GM12878 (cell line): ENCODE measurements at regions not wholly inside any gene's neighbourhood (a gene's known extent, or its start where the extent isn't known, plus 50 kb on each side); places are given as distances from the start of the nearest gene placed in this dataset.

Experiments
- ATAC-seq: fragments of 200-7000 bp; cut with Tn5 transposase; 3 replicates; pipeline ENCODE4 v1.9.1; 2020; ENCODE audit warnings: mild to moderate bottlenecking, moderate library complexity
- BruUV-seq: library from RNA; stranded (reverse); fragments of 400-500 nt; replicated peaks from 2 replicates; lab custom pipeline; 2021; lab: Mats Ljungman, UMichigan
- CTCF ChIA-PET: fragments of 300-600 bp; sonication (Branson Sonifier 250); formaldehyde crosslinking; extraction: SDS; loops from one replicate; lab custom pipeline; 2021; ENCODE audit warnings: inconsistent platforms; lab: Yijun Ruan, JAX
- POLR2A ChIA-PET: fragments of 350-600 bp; formaldehyde crosslinking; extraction: SDS; loops from one replicate; lab custom pipeline; 2021; ENCODE audit warnings: inconsistent platforms; lab: Charles Lee
- RAD21 ChIA-PET: fragments of 300-600 bp; sonication (Branson Sonifier 250); formaldehyde crosslinking; loops from one replicate; lab custom pipeline; 2023; ENCODE audit warnings: antibody characterized with exemption; ENCODE audit not compliant: unreplicated experiment; lab: Charles Lee
- SMC1A ChIA-PET: fragments of 300-600 bp; sonication (Branson Sonifier 250); formaldehyde crosslinking; loops from one replicate; lab custom pipeline; 2023; ENCODE audit not compliant: unreplicated experiment, uncharacterized antibody; lab: Charles Lee
- DNase-seq: peaks from one replicate; pipeline ENCODE4 v3.0.0-alpha.2; 2011; ENCODE audit warnings: low read depth, low spot score
- FAIRE-seq: peaks from 3 replicates; lab custom pipeline; 2011; peaks lifted over from hg19 to GRCh38; lab: Jason Lieb, UNC
- H2AFZ ChIP-seq: 2 replicates; pipeline ENCODE4 v1.6.0; 2011; ENCODE audit warnings: low read depth, low read length, control low read depth; ENCODE audit not compliant: control insufficient read depth
- H3K27ac ChIP-seq: 2 replicates; pipeline ENCODE4 v1.5.1; 2011; ENCODE audit warnings: control low read depth; ENCODE audit not compliant: control insufficient read depth, insufficient read depth
- H3K27me3 ChIP-seq, 2 experiments: replicated peaks in 1 of 2; 2 replicates each; pipeline versions ENCODE4 v1.6.0 to v1.6.1; 2011; ENCODE audit warnings: low read length in 1 of 2; ENCODE audit not compliant: control insufficient read depth in 2 of 2, insufficient read depth in 2 of 2
- H3K36me3 ChIP-seq, 2 experiments: 2 replicates each; pipeline ENCODE4 v1.5.1; 2011; ENCODE audit warnings: low read length in 1 of 2; ENCODE audit not compliant: control insufficient read depth in 2 of 2, insufficient read depth in 2 of 2
- H3K4me1 ChIP-seq: 2 replicates; pipeline ENCODE4 v1.6.1; 2011; ENCODE audit warnings: mild to moderate bottlenecking, low read length, moderate library complexity, mixed read lengths; ENCODE audit not compliant: control insufficient read depth, insufficient read depth
- H3K4me2 ChIP-seq: 2 replicates; pipeline ENCODE4 v1.6.0; 2011; ENCODE audit warnings: control low read depth; ENCODE audit not compliant: control insufficient read depth, insufficient read depth
- H3K4me3 ChIP-seq: fragments of 200-600 bp; sonication (generic); 2 replicates; pipeline ENCODE4 v1.5.1; 2016
- H3K79me2 ChIP-seq: 2 replicates; pipeline ENCODE4 v1.6.0; 2011; ENCODE audit warnings: low read length; ENCODE audit not compliant: control insufficient read depth, insufficient read depth
- H3K9ac ChIP-seq: 2 replicates; pipeline ENCODE4 v1.8.0; 2011; ENCODE audit warnings: low read length, control low read depth, mixed read lengths; ENCODE audit not compliant: control insufficient read depth, insufficient read depth
- H3K9me3 ChIP-seq: replicated peaks from 3 replicates; pipeline ENCODE4 v1.5.1; 2011; ENCODE audit warnings: mild to moderate bottlenecking, low read length; ENCODE audit not compliant: control insufficient read depth, insufficient read depth
- H4K20me1 ChIP-seq: 2 replicates; pipeline ENCODE4 v1.6.0; 2011; ENCODE audit not compliant: control insufficient read depth, insufficient read depth
- BCL11A ChIP-seq: IDR thresholded peaks from 2 replicates; pipeline ENCODE4 v1.6.1; 2011; ENCODE audit warnings: low read depth, low read length
- CHD1 ChIP-seq: IDR thresholded peaks from 2 replicates; pipeline ENCODE4 v1.6.1; 2012; ENCODE audit warnings: low read depth, low read length, improper control_type of control experiment
- ESRRA ChIP-seq: IDR thresholded peaks from 2 replicates; pipeline ENCODE4 v1.6.1; 2012; ENCODE audit warnings: mild to moderate bottlenecking, low read length, improper control_type of control experiment
- FOXK2 ChIP-seq: fragments of 450-650 bp; IDR thresholded peaks from 2 replicates; pipeline ENCODE4 v1.6.1; 2017; ENCODE audit warnings: mild to moderate bottlenecking, moderate library complexity
- HCFC1 ChIP-seq: fragments of 150-350 bp; IDR thresholded peaks from 2 replicates; pipeline ENCODE4 v1.6.1; 2014; ENCODE audit warnings: low read length
- HDGF ChIP-seq: fragments of 450-650 bp; IDR thresholded peaks from 2 replicates; pipeline ENCODE4 v1.6.1; 2016; ENCODE audit warnings: antibody characterized with exemption
- IKZF1 ChIP-seq: fragments of 450-650 bp; conservative IDR thresholded peaks from 2 replicates; pipeline ENCODE4 v1.6.1; 2017; ENCODE audit warnings: antibody characterized with exemption, mild to moderate bottlenecking
- IRF5 ChIP-seq: fragments of 450-650 bp; IDR thresholded peaks from 2 replicates; pipeline ENCODE4 v1.6.1; 2017; ENCODE audit warnings: borderline replicate concordance
- LARP7 ChIP-seq: fragments of 450-650 bp; IDR thresholded peaks from 2 replicates; pipeline ENCODE4 v1.6.1; 2017; ENCODE audit warnings: mild to moderate bottlenecking
- NKRF ChIP-seq: fragments of 450-650 bp; conservative IDR thresholded peaks from 2 replicates; pipeline ENCODE4 v1.6.1; 2017; ENCODE audit warnings: mild to moderate bottlenecking, moderate library complexity
- NR2C2 ChIP-seq: IDR thresholded peaks from 2 replicates; pipeline ENCODE4 v1.6.1; 2011; ENCODE audit warnings: borderline replicate concordance, low read depth; ENCODE audit not compliant: control insufficient read depth, insufficient read length
- PKNOX1 ChIP-seq: fragments of 450-650 bp; IDR thresholded peaks from 2 replicates; pipeline ENCODE4 v1.6.1; 2016; ENCODE audit warnings: mild to moderate bottlenecking
- PML ChIP-seq: IDR thresholded peaks from 2 replicates; pipeline ENCODE4 v1.6.1; 2012; ENCODE audit warnings: low read length, inconsistent platforms
- RAD21 ChIP-seq: IDR thresholded peaks from 2 replicates; pipeline ENCODE4 v1.6.1; 2011; ENCODE audit warnings: mild to moderate bottlenecking, low read depth, low read length, moderate library complexity; ENCODE audit not compliant: insufficient read depth
- SUPT20H ChIP-seq: IDR thresholded peaks from 2 replicates; pipeline ENCODE4 v1.6.1; 2011; ENCODE audit warnings: low read depth, mild to moderate bottlenecking, low read length, moderate library complexity, borderline replicate concordance; ENCODE audit not compliant: control insufficient read depth
- TAF1 ChIP-seq: IDR thresholded peaks from 2 replicates; pipeline ENCODE4 v1.6.1; 2011; ENCODE audit warnings: mild to moderate bottlenecking, low read depth, low read length, borderline replicate concordance
- TARDBP ChIP-seq: IDR thresholded peaks from 2 replicates; pipeline ENCODE4 v1.6.1; 2016; ENCODE audit warnings: borderline replicate concordance
- ZNF217 ChIP-seq: fragments of 450-650 bp; IDR thresholded peaks from 2 replicates; pipeline ENCODE4 v1.6.1; 2017; ENCODE audit warnings: antibody characterized with exemption, mild to moderate bottlenecking
- ZNF687 ChIP-seq: fragments of 450-650 bp; IDR thresholded peaks from 2 replicates; pipeline ENCODE4 v1.6.1; 2017; ENCODE audit warnings: mild to moderate bottlenecking, moderate library complexity
- WGBS: methylation state at CpG from one replicate; pipeline ENCODE4 v1.1.6; 2016; ENCODE audit warnings: low lambda C conversion rate; ENCODE audit not compliant: insufficient replicate concordance, insufficient coverage; ENCODE audit errors: missing lambda C conversion rate; 5-methylcytosine and 5-hydroxymethylcytosine counted together
- in situ Hi-C: fragments of 300-500 bp; cut with MboI; formaldehyde crosslinking; loops from 9 replicates; pipeline ENCODE4 v1.14.3; 2018; ENCODE audit warnings: mixed read lengths
- intact Hi-C: fragments of 100-400 bp; cut with micrococcal nuclease; formaldehyde crosslinking; loops from one replicate; pipeline ENCODE4 v1.14.2; 2022; ENCODE audit not compliant: unreplicated experiment

- POLR2A ChIA-PET, result no interaction called here
- no TSS peak for BruUV-seq
- no peak for TF ChIP-seq TAF1
- TF ChIP-seq BCL11A, result no peak
- no peak for TF ChIP-seq ZNF687
- no peak for TF ChIP-seq PML
- no peak for TF ChIP-seq ESRRA
- no peak for TF ChIP-seq NKRF
- TF ChIP-seq IKZF1, result no peak
- no peak for TF ChIP-seq PKNOX1
- TF ChIP-seq HCFC1, result no peak
- no peak for TF ChIP-seq LARP7
- TF ChIP-seq RAD21, result no peak
- TF ChIP-seq CHD1, result no peak
- TF ChIP-seq NR2C2, result no peak
- no peak for TF ChIP-seq TARDBP
- no peak for TF ChIP-seq HDGF
- no peak for TF ChIP-seq IRF5
- no peak for TF ChIP-seq ZNF217
- no peak for TF ChIP-seq FOXK2
- no peak for TF ChIP-seq SUPT20H
Observed at GRCh38 chr20:59387891-59388290, 87.5 kb downstream of the EDN3 start.

More at GRCh38 chr20:59387891-59388290, 87.5 kb downstream of the EDN3 start:
- Histone ChIP-seq H3K4me2 (no peak overlapping the region), H3K9me3 (no peaks in the 10 kb centered on the region), H3K79me2 (no peaks in the 10 kb centered on the region), H3K36me3 (no peaks in the 10 kb centered on the region), H3K4me1 (no peaks in the 10 kb centered on the region), H4K20me1 (no peaks in the 10 kb centered on the region), H3K4me3 (no peak overlapping the region), H3K27me3 (no peaks in the 10 kb centered on the region; a peak in 3 of 4 replicates), H2AFZ (no peak overlapping the region), H3K9ac (no peak overlapping the region), H3K27ac (no peak overlapping the region)
- ChIA-PET CTCF (no interaction called here), RAD21 (no interaction called here), SMC1A (no interaction called here)
- FAIRE-seq (no peak), DNase-seq (no peak), ATAC-seq (no peak)
- 63% methylated on average over 3 of the region's 3 CpGs for WGBS
- intact Hi-C loops, result no loop called here
- in situ Hi-C loops, result no loop called here
